PC-3 (cell line): ENCODE measurements at regions not wholly inside any gene's neighbourhood (a gene's known extent, or its start where the extent isn't known, plus 50 kb on each side); places are given as distances from the start of the nearest gene placed in this dataset.

Experiments used
- ATAC-seq: fragments of 200-7000 bp; cut with Tn5 transposase; 2 replicates; pipeline ENCODE4 v1.9.1; 2020; ENCODE audit warnings: mild to moderate bottlenecking, moderate library complexity
- BruUV-seq: library from RNA; stranded (reverse); fragments of 400-500 nt; replicated peaks from 2 replicates; lab custom pipeline; 2021; lab: Mats Ljungman, UMichigan
- CTCF ChIA-PET: fragments of 300-600 bp; sonication (Branson Sonifier 250); formaldehyde crosslinking; loops from one replicate; lab custom pipeline; 2022; ENCODE audit warnings: antibody characterized with exemption; lab: Charles Lee
- POLR2A ChIA-PET: fragments of 300-600 bp; sonication (Branson Sonifier 250); formaldehyde crosslinking; loops from one replicate; lab custom pipeline; 2022; ENCODE audit warnings: antibody characterized with exemption; ENCODE audit not compliant: unreplicated experiment; lab: Charles Lee
- DNase-seq: peaks from one replicate; pipeline ENCODE4 v3.0.0-alpha.2; 2015
- H2AFZ ChIP-seq: fragments of 300-600 bp; sonication (generic); 2 replicates; pipeline ENCODE4 v1.6.0; 2016; ENCODE audit warnings: antibody characterized with exemption, low read length
- H3F3A ChIP-seq: fragments of 300-600 bp; sonication (generic); one replicate; pipeline ENCODE4 v1.6.0; 2017; ENCODE audit warnings: antibody characterized with exemption, low read length, control low read depth, mild to moderate bottlenecking; ENCODE audit not compliant: unreplicated experiment
- H3K27ac ChIP-seq: fragments of 300-600 bp; sonication (generic); 2 replicates; pipeline ENCODE4 v1.5.1; 2016; ENCODE audit warnings: mild to moderate bottlenecking, low read length
- H3K27me3 ChIP-seq: fragments of 300-600 bp; sonication (generic); 2 replicates; pipeline ENCODE4 v1.6.1; 2016; ENCODE audit warnings: low read length, mixed read lengths
- H3K36me3 ChIP-seq: fragments of 300-600 bp; sonication (generic); 2 replicates; pipeline ENCODE4 v1.6.1; 2016; ENCODE audit warnings: low read depth, mixed run types, low read length, mixed read lengths
- H3K4me1 ChIP-seq: fragments of 300-600 bp; sonication (generic); 2 replicates; pipeline ENCODE4 v1.5.1; 2016; ENCODE audit warnings: low read length; ENCODE audit not compliant: insufficient read depth
- H3K4me2 ChIP-seq: fragments of 300-600 bp; sonication (generic); 2 replicates; pipeline ENCODE4 v1.6.0; 2016; ENCODE audit warnings: low read length
- H3K4me3 ChIP-seq: fragments of 300-600 bp; sonication (generic); 2 replicates; pipeline ENCODE4 v1.5.1; 2016; ENCODE audit warnings: mild to moderate bottlenecking, low read length, mixed read lengths
- H3K79me2 ChIP-seq: fragments of 300-600 bp; sonication (generic); 2 replicates; pipeline ENCODE4 v1.6.1; 2017; ENCODE audit warnings: low read length, mixed read lengths
- H3K9ac ChIP-seq: fragments of 300-600 bp; sonication (generic); 2 replicates; pipeline ENCODE4 v1.6.0; 2016; ENCODE audit warnings: mild to moderate bottlenecking, low read length
- H3K9me2 ChIP-seq: fragments of 300-600 bp; sonication (generic); replicated peaks from 2 replicates; pipeline ENCODE4 v1.6.1; 2016; ENCODE audit warnings: mixed run types, low read length, mixed read lengths
- H3K9me3 ChIP-seq: fragments of 300-600 bp; sonication (generic); 2 replicates; pipeline ENCODE4 v1.6.1; 2016; ENCODE audit warnings: low read length, mixed read lengths
- H4K20me1 ChIP-seq: fragments of 300-600 bp; sonication (generic); 2 replicates; pipeline ENCODE4 v1.6.1; 2016; ENCODE audit warnings: low read length, mixed read lengths
- CTCF ChIP-seq: fragments of 300-600 bp; sonication (generic); conservative IDR thresholded peaks from 2 replicates; pipeline ENCODE4 v1.5.1; 2017; ENCODE audit warnings: antibody characterized with exemption, low read depth, mild to moderate bottlenecking, low read length
- EZH2 ChIP-seq: fragments of 300-600 bp; sonication (generic); IDR thresholded peaks from one replicate; pipeline ENCODE4 v1.6.1; 2017; ENCODE audit warnings: antibody characterized with exemption, mild to moderate bottlenecking, low read length; ENCODE audit not compliant: unreplicated experiment
- EZH2phosphoT487 ChIP-seq: fragments of 300-600 bp; sonication (generic); IDR thresholded peaks from 2 replicates; pipeline ENCODE4 v1.6.1; 2018; ENCODE audit warnings: mild to moderate bottlenecking, antibody characterized with exemption, low read length, borderline replicate concordance
- intact Hi-C: fragments of 100-400 bp; cut with micrococcal nuclease; formaldehyde crosslinking; loops from 2 replicates; pipeline ENCODE4 v1.9.0; 2023

- no peak overlapping the region for H3K4me2 ChIP-seq
- ChIA-PET CTCF (no interaction called here), POLR2A (no interaction called here)
- DNase-seq: no peak
- H2AFZ ChIP-seq: no peak overlapping the region
- TF ChIP-seq EZH2 (no peak), EZH2phosphoT487 (no peak), CTCF (no peak)
- H3K9me2 ChIP-seq: no peaks in the 10 kb centered on the region
- H3F3A ChIP-seq: no peaks in the 10 kb centered on the region
- no peak overlapping the region for H3K27ac ChIP-seq
- H3K4me1 ChIP-seq: no peaks in the 10 kb centered on the region
- no peaks in the 10 kb centered on the region for H3K9me3 ChIP-seq
- H4K20me1 ChIP-seq: no peaks in the 10 kb centered on the region
- no peaks in the 10 kb centered on the region for H3K79me2 ChIP-seq
- intact Hi-C loops: loop anchor here (10.0 kb wide), 1 partner anchor 55 kb away; no protein-coding TSS in a partner anchor
- H3K27me3 ChIP-seq: peaks cover 38% of the 10 kb centered on the region
- no peaks in the 10 kb centered on the region for H3K36me3 ChIP-seq
- BruUV-seq: no TSS peak
- no peak for ATAC-seq
- H3K9ac ChIP-seq: no peak overlapping the region
- no peak overlapping the region for H3K4me3 ChIP-seq
Measured at GRCh38 chr22:22089459-22090308, 107.1 kb upstream of the TOP3B start.

GRCh38 chr22:22088658-22089458, 106.3 kb upstream of the TOP3B start:
- no peak for DNase-seq
- no peak overlapping the region for H3K27ac ChIP-seq
- ATAC-seq: no peak
- ChIA-PET CTCF (no interaction called here), POLR2A (no interaction called here)
- no peaks in the 10 kb centered on the region for H3K79me2 ChIP-seq
- no peaks in the 10 kb centered on the region for H3K36me3 ChIP-seq
- H3K27me3 ChIP-seq: peaks cover 30% of the 10 kb centered on the region
- H3K4me2 ChIP-seq: no peak overlapping the region
- H3F3A ChIP-seq: no peaks in the 10 kb centered on the region
- no peaks in the 10 kb centered on the region for H4K20me1 ChIP-seq
- no peak overlapping the region for H3K9ac ChIP-seq
- TF ChIP-seq EZH2phosphoT487 (no peak), CTCF (no peak), EZH2 (no peak)
- intact Hi-C loops: no loop called here
- no peak overlapping the region for H2AFZ ChIP-seq
- H3K9me2 ChIP-seq: no peaks in the 10 kb centered on the region
- no TSS peak for BruUV-seq
- H3K4me3 ChIP-seq: no peak overlapping the region
- H3K9me3 ChIP-seq: no peaks in the 10 kb centered on the region
- no peaks in the 10 kb centered on the region for H3K4me1 ChIP-seq
